H9 (cell line): ENCODE measurements at regions not wholly inside any gene's neighbourhood (a gene's known extent, or its start where the extent isn't known, plus 50 kb on each side); places are given as distances from the start of the nearest gene placed in this dataset.

ENCODE experiments used
- DNase-seq: peaks from one replicate; pipeline ENCODE4 v3.0.0-alpha.2; 2017
- H2AFZ ChIP-seq: one replicate; pipeline ENCODE4 v1.6.1; 2013; ENCODE audit warnings: mild to moderate bottlenecking, low read length, control low read depth, moderate library complexity
- H2AK5ac ChIP-seq: 2 replicates; pipeline ENCODE4 v1.6.1; 2013; ENCODE audit warnings: low read length, control low read depth, mixed read lengths; ENCODE audit not compliant: insufficient read length
- H2BK120ac ChIP-seq: one replicate; pipeline ENCODE4 v1.6.1; 2013; ENCODE audit warnings: low read depth, mild to moderate bottlenecking, low read length, control low read depth, inconsistent platforms; ENCODE audit not compliant: poor library complexity, severe bottlenecking
- H2BK12ac ChIP-seq: 2 replicates; pipeline ENCODE4 v1.6.1; 2013; ENCODE audit warnings: low read length, control low read depth, mixed read lengths, low read depth; ENCODE audit not compliant: insufficient read length
- H2BK15ac ChIP-seq: 2 replicates; pipeline ENCODE4 v1.6.1; 2013; ENCODE audit warnings: low read depth, low read length, control low read depth
- H2BK20ac ChIP-seq: one replicate; pipeline ENCODE4 v1.6.1; 2013; ENCODE audit warnings: low read depth, mild to moderate bottlenecking, low read length, control low read depth, inconsistent platforms; ENCODE audit not compliant: poor library complexity, severe bottlenecking
- H2BK5ac ChIP-seq: 2 replicates; pipeline ENCODE4 v1.6.1; 2013; ENCODE audit warnings: low read length, control low read depth, mixed read lengths; ENCODE audit not compliant: insufficient read length
- H3K14ac ChIP-seq: 2 replicates; pipeline ENCODE4 v1.6.1; 2013; ENCODE audit warnings: low read length, control low read depth; ENCODE audit not compliant: insufficient read depth
- H3K18ac ChIP-seq: 2 replicates; pipeline ENCODE4 v1.6.1; 2013; ENCODE audit warnings: low read depth, mild to moderate bottlenecking, mixed read lengths, low read length, control low read depth; ENCODE audit not compliant: insufficient read length
- H3K23ac ChIP-seq: 2 replicates; pipeline ENCODE4 v1.6.1; 2013; ENCODE audit warnings: low read length, control low read depth, mixed read lengths, low read depth; ENCODE audit not compliant: insufficient read length
- H3K23me2 ChIP-seq: 2 replicates; pipeline ENCODE4 v1.6.1; 2013; ENCODE audit warnings: low read depth, mild to moderate bottlenecking, mixed read lengths, low read length, control low read depth; ENCODE audit not compliant: insufficient read length, poor library complexity, severe bottlenecking
- H3K27ac ChIP-seq: 2 replicates; pipeline ENCODE4 v1.5.1; 2013; ENCODE audit warnings: low read length, control low read depth, mixed read lengths, low read depth; ENCODE audit not compliant: insufficient read length
- H3K27me3 ChIP-seq: 2 replicates; pipeline ENCODE4 v1.6.1; 2013; ENCODE audit warnings: low read length, control low read depth, inconsistent platforms; ENCODE audit not compliant: insufficient read depth
- H3K4ac ChIP-seq: 2 replicates; pipeline ENCODE4 v1.6.1; 2013; ENCODE audit warnings: low read depth, mild to moderate bottlenecking, control low read depth, inconsistent platforms, low read length, moderate library complexity
- H3K4me1 ChIP-seq: 2 replicates; pipeline ENCODE4 v1.6.1; 2013; ENCODE audit warnings: low read length, control low read depth, inconsistent platforms; ENCODE audit not compliant: insufficient read depth
- H3K4me2 ChIP-seq: 2 replicates; pipeline ENCODE4 v1.6.1; 2013; ENCODE audit warnings: low read length, control low read depth, mixed read lengths; ENCODE audit not compliant: insufficient read length, insufficient read depth
- H3K56ac ChIP-seq: 2 replicates; pipeline ENCODE4 v1.6.1; 2013; ENCODE audit warnings: low read depth, mild to moderate bottlenecking, mixed read lengths, low read length, control low read depth; ENCODE audit not compliant: insufficient read length
- H3K79me1 ChIP-seq: 2 replicates; pipeline ENCODE4 v1.6.1; 2013; ENCODE audit warnings: low read depth, mild to moderate bottlenecking, moderate library complexity, low read length, control low read depth, inconsistent platforms; ENCODE audit not compliant: insufficient read depth, poor library complexity, severe bottlenecking
- H3K79me2 ChIP-seq: 2 replicates; pipeline ENCODE4 v1.6.1; 2013; ENCODE audit warnings: low read length, control low read depth, inconsistent platforms; ENCODE audit not compliant: insufficient read depth
- H3K9ac ChIP-seq: 2 replicates; pipeline ENCODE4 v1.6.1; 2013; ENCODE audit warnings: low read length, control low read depth, mixed read lengths; ENCODE audit not compliant: insufficient read length; ENCODE audit errors: extremely low read depth
- H3K9me3 ChIP-seq: one replicate; pipeline ENCODE4 v1.6.1; 2013; ENCODE audit warnings: low read depth, low read length, inconsistent platforms; ENCODE audit not compliant: control insufficient read depth
- H3T11ph ChIP-seq: one replicate; pipeline ENCODE4 v1.6.1; 2013; ENCODE audit warnings: mild to moderate bottlenecking, low read length, control low read depth, inconsistent platforms
- H4K20me1 ChIP-seq: one replicate; pipeline ENCODE4 v1.6.1; 2013; ENCODE audit not compliant: control insufficient read depth, insufficient read length, insufficient read depth
- H4K5ac ChIP-seq: 2 replicates; pipeline ENCODE4 v1.6.1; 2013; ENCODE audit warnings: low read depth, mild to moderate bottlenecking, mixed read lengths, low read length, control low read depth; ENCODE audit not compliant: insufficient read length
- H4K8ac ChIP-seq: replicated peaks from 2 replicates; pipeline ENCODE4 v1.6.1; 2013; ENCODE audit warnings: low read length, control low read depth, mixed read lengths, low read depth; ENCODE audit not compliant: insufficient read length
- H4K91ac ChIP-seq: 2 replicates; pipeline ENCODE4 v1.6.1; 2013; ENCODE audit warnings: low read depth, mild to moderate bottlenecking, moderate library complexity, mixed read lengths, low read length, control low read depth; ENCODE audit not compliant: insufficient read length
- H3K27ac Mint-ChIP-seq, 3 experiments: 2 replicates in 2 of 3; 3 replicates in 1 of 3; pipeline ENCODE4 v1.8.0; 2020 to 2021; ENCODE audit warnings: mixed read lengths in 3 of 3, mild to moderate bottlenecking in 1 of 3, moderate library complexity in 1 of 3
- H3K27me3 Mint-ChIP-seq: 2 replicates; pipeline ENCODE4 v1.8.0; 2021; ENCODE audit warnings: low read depth, mild to moderate bottlenecking, moderate library complexity, mixed read lengths
- H3K36me3 Mint-ChIP-seq, 3 experiments: 2 replicates in 2 of 3; 3 replicates in 1 of 3; pipeline ENCODE4 v1.8.0; 2020 to 2021; ENCODE audit warnings: low read depth in 3 of 3, mixed read lengths in 3 of 3; ENCODE audit not compliant: insufficient read depth in 1 of 3
- H3K4me1 Mint-ChIP-seq, 2 experiments: 2 replicates each; pipeline ENCODE4 v1.8.0; 2020; ENCODE audit warnings: mixed read lengths in 2 of 2
- H3K4me3 Mint-ChIP-seq, 2 experiments: 2 replicates in 1 of 2; 3 replicates in 1 of 2; pipeline ENCODE4 v1.8.0; 2020 to 2021; ENCODE audit warnings: mild to moderate bottlenecking in 2 of 2, mixed read lengths in 2 of 2, moderate library complexity in 1 of 2
- H3K9me3 Mint-ChIP-seq, 2 experiments: 2 replicates in 1 of 2; 3 replicates in 1 of 2; pipeline ENCODE4 v1.8.0; 2020; ENCODE audit warnings: mild to moderate bottlenecking in 2 of 2, mixed read lengths in 2 of 2, moderate library complexity in 1 of 2
- CTCF ChIP-seq: fragments of 200-600 bp; sonication (generic); conservative IDR thresholded peaks from 3 replicates; pipeline ENCODE4 v1.8.0; 2021; ENCODE audit warnings: antibody characterized with exemption, mild to moderate bottlenecking

DNA sequence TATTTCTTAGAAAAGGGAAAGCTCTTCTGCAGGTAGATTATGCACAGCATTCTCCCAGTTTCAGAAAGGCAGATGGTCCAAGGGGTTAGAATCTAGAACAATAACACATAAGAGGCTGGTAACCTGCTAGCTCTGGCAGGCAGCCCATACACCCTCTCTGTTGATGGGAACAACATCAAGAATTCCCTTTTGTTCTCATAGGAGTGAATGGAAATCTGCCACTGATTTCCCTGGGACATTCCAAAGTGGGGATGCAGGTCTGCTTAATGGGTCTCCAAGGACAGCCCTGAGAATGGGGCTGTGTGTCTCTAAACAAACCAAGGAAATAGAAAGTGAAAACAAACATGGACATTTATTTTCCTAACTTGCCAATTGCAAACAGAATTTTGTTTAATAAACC lies 456.8 kb downstream of the EBF1 start:
- H3K9me3 ChIP-seq = no peaks in the 10 kb centered on the region
- no peak overlapping the region for H3K14ac ChIP-seq
- H2AFZ ChIP-seq = no peak overlapping the region
- no peak overlapping the region for H3K56ac ChIP-seq
- H2BK5ac ChIP-seq = no peak overlapping the region
- no peak overlapping the region for H2BK12ac ChIP-seq
- H4K8ac ChIP-seq = no peak overlapping the region
- H4K20me1 ChIP-seq = no peaks in the 10 kb centered on the region
- DNase-seq = no peak
- H2BK15ac ChIP-seq = no peak overlapping the region
- Mint-ChIP-seq H3K27me3 (no peaks in the 10 kb centered on the region), H3K36me3 (no peaks in the 10 kb centered on the region), H3K4me1 (peaks cover 10 to 11% of the 10 kb centered on the region in 2 experiments), H3K4me3 (no peak overlapping the region), H3K27ac (no peak overlapping the region), H3K9me3 (no peaks in the 10 kb centered on the region)
- H3K18ac ChIP-seq = no peak overlapping the region
- H2BK120ac ChIP-seq = no peak overlapping the region
- no peak overlapping the region for H4K5ac ChIP-seq
- no peak overlapping the region for H3T11ph ChIP-seq
- H3K4me2 ChIP-seq = no peak overlapping the region
- no peak for TF ChIP-seq CTCF
- 0 out of 2 replicates have a peak, but pooled peaks cover 2% of the 10 kb centered on the region for H3K4me1 ChIP-seq
- H2AK5ac ChIP-seq = no peak overlapping the region
- H3K79me2 ChIP-seq = no peaks in the 10 kb centered on the region
- no peak overlapping the region for H3K9ac ChIP-seq
- H4K91ac ChIP-seq = no peak overlapping the region
- H3K4ac ChIP-seq = no peak overlapping the region
- H3K27me3 ChIP-seq = no peaks in the 10 kb centered on the region
- no peak overlapping the region for H2BK20ac ChIP-seq
- H3K79me1 ChIP-seq = no peaks in the 10 kb centered on the region
- no peak overlapping the region for H3K23ac ChIP-seq
- H3K27ac ChIP-seq = no peak overlapping the region
- H3K23me2 ChIP-seq = no peaks in the 10 kb centered on the region
